ENCODE measurements at regions not wholly inside any gene's neighbourhood (a gene's known extent, or its start where the extent isn't known, plus 50 kb on each side); places are given as distances from the start of the nearest gene placed in this dataset.

GRCh38 chr3:135874035-135874434 lies 91.5 kb upstream of the PPP2R3A start:
- DNase-seq: no peak

GRCh38 chr3:135878501-135878900 lies 87.0 kb upstream of the PPP2R3A start:
- DNase-seq: no peak

GRCh38 chr3:135885885-135886284 lies 79.6 kb upstream of the PPP2R3A start:
- DNase-seq: no peak

- peak in 2 of 3 donors; percentile 3 to 19 for DNase-seq
Measured at GRCh38 chr3:135887220-135887619, 78.3 kb upstream of the PPP2R3A start.

GRCh38 chr3:135889443-135889842 lies 76.1 kb upstream of the PPP2R3A start:
- DNase-seq: no peak

GRCh38 chr3:135891121-135891520 lies 74.4 kb upstream of the PPP2R3A start:
- peak in 2 of 3 donors; percentile 6 to 14 for DNase-seq

- DNase-seq: peak; percentile 66 to 82 (median 74)
Measured at GRCh38 chr3:135895106-135895733, 70.3 kb upstream of the PPP2R3A start.

- no peak for DNase-seq
Measured at GRCh38 chr3:135895734-135896121, 69.8 kb upstream of the PPP2R3A start.

- DNase-seq: no peak
Measured at GRCh38 chr3:135896613-135897012, 68.9 kb upstream of the PPP2R3A start.

GRCh38 chr3:135897715-135898114 lies 67.8 kb upstream of the PPP2R3A start:
- no peak for DNase-seq

- DNase-seq: no peak
Measured at GRCh38 chr3:135898774-135899173, 66.8 kb upstream of the PPP2R3A start.

- DNase-seq: no peak
Measured at GRCh38 chr3:135905058-135905724, 60.3 kb upstream of the PPP2R3A start.

GRCh38 chr3:135907422-135908165 lies 57.9 kb upstream of the PPP2R3A start:
- DNase-seq: no peak

GRCh38 chr3:135908225-135908624 lies 57.3 kb upstream of the PPP2R3A start:
- DNase-seq: no peak

GRCh38 chr3:135908737-135909136 lies 56.8 kb upstream of the PPP2R3A start:
- no peak for DNase-seq

GRCh38 chr3:135911110-135911509 lies 54.4 kb upstream of the PPP2R3A start:
- DNase-seq: no peak

GRCh38 chr3:135915206-135915605 lies 50.3 kb upstream of the PPP2R3A start:
- DNase-seq: no peak
